ENCODE measurements at regions not wholly inside any gene's neighbourhood (a gene's known extent, or its start where the extent isn't known, plus 50 kb on each side); places are given as distances from the start of the nearest gene placed in this dataset.

GRCh38 chr2:62364791-62365528 is 141.0 kb downstream of the TMEM17 start:
- DNase-seq = no peak

- no peak for DNase-seq
These were observed 142.8 kb downstream of the TMEM17 start for GRCh38 chr2:62363166-62363565.

GRCh38 chr2:62362561-62362960 is 143.4 kb downstream of the TMEM17 start:
- DNase-seq = no peak

- no peak for DNase-seq
These were observed 144.0 kb downstream of the TMEM17 start for GRCh38 chr2:62361964-62362363.

GRCh38 chr2:62354771-62355561 is 151.0 kb downstream of the TMEM17 start:
- DNase-seq = peak; percentile 6

GRCh38 chr2:62352031-62352430 is 154.0 kb downstream of the TMEM17 start:
- no peak for DNase-seq

- DNase-seq = no peak
These were observed 153.9 kb downstream of the B3GNT2 start for GRCh38 chr2:62349788-62350187.

- DNase-seq = no peak
These were observed 152.8 kb downstream of the B3GNT2 start for GRCh38 chr2:62348700-62349099.

- no peak for DNase-seq
These were observed 151.8 kb downstream of the B3GNT2 start for GRCh38 chr2:62347563-62348270.

GRCh38 chr2:62344472-62344871 is 148.6 kb downstream of the B3GNT2 start:
- DNase-seq = no peak

GRCh38 chr2:62343636-62344337 is 147.9 kb downstream of the B3GNT2 start:
- DNase-seq = no peak

GRCh38 chr2:62343206-62343605 is 147.3 kb downstream of the B3GNT2 start:
- no peak for DNase-seq

GRCh38 chr2:62340994-62341484 is 145.1 kb downstream of the B3GNT2 start:
- no peak for DNase-seq

GRCh38 chr2:62339837-62340236 is 143.9 kb downstream of the B3GNT2 start:
- DNase-seq = no peak

- no peak for DNase-seq
These were observed 143.5 kb downstream of the B3GNT2 start for GRCh38 chr2:62339413-62339812.

- no peak for DNase-seq
These were observed 142.2 kb downstream of the B3GNT2 start for GRCh38 chr2:62338111-62338510.

GRCh38 chr2:62337403-62337802 is 141.5 kb downstream of the B3GNT2 start:
- DNase-seq = no peak

GRCh38 chr2:62335612-62336011 is 139.7 kb downstream of the B3GNT2 start:
- no peak for DNase-seq

- no peak for DNase-seq
These were observed 138.6 kb downstream of the B3GNT2 start for GRCh38 chr2:62334440-62335058.

- DNase-seq = no peak
These were observed 138.1 kb downstream of the B3GNT2 start for GRCh38 chr2:62334009-62334408.

GRCh38 chr2:62330959-62331358 is 135.0 kb downstream of the B3GNT2 start:
- no peak for DNase-seq

GRCh38 chr2:62329797-62330196 is 133.9 kb downstream of the B3GNT2 start:
- DNase-seq = no peak
